ENCODE measurements at regions not wholly inside any gene's neighbourhood (a gene's known extent, or its start where the extent isn't known, plus 50 kb on each side); places are given as distances from the start of the nearest gene placed in this dataset.
"Not testable (repeated sequence)": the region's sequence is repeated elsewhere in the genome, so short reads cannot be mapped to it uniquely, and the experiment has no call there.

- not testable (repeated sequence) for TF ChIP-seq CTCF (IDR thresholded peaks at IDR 0.05; ENCODE audit: low read depth, low read length); EZH2phosphoT487 (IDR thresholded peaks at IDR 0.05; ENCODE audit: low read depth)
These were observed 72.7 kb upstream of the EPHA3 start for GRCh38 chr3:89034723-89035122.

Data from OCI-LY3 (cell line).